HG02798 (cell line): ENCODE measurements at regions not wholly inside any gene's neighbourhood (a gene's known extent, or its start where the extent isn't known, plus 50 kb on each side); places are given as distances from the start of the nearest gene placed in this dataset.

Experiments used
- ATAC-seq: cut with Tn5 transposase; IDR thresholded peaks from one replicate; pipeline ENCODE4 v1.9.1; 2021; ENCODE audit warnings: mild to moderate bottlenecking; ENCODE audit not compliant: unreplicated experiment, poor library complexity

- ATAC-seq: no peak
Measured at GRCh38 chr17:72297326-72298115, 176.7 kb downstream of the SOX9 start.

- no peak for ATAC-seq
Measured at GRCh38 chr17:72299100-72299499, 178.3 kb downstream of the SOX9 start.

- no peak for ATAC-seq
Measured at GRCh38 chr17:72299592-72299991, 178.8 kb downstream of the SOX9 start.

GRCh38 chr17:72301887-72302286 is 181.1 kb downstream of the SOX9 start:
- no peak for ATAC-seq

GRCh38 chr17:72302735-72303134 is 181.9 kb downstream of the SOX9 start:
- no peak for ATAC-seq

- no peak for ATAC-seq
Measured at GRCh38 chr17:72303787-72304733, 183.2 kb downstream of the SOX9 start.

- ATAC-seq: no peak
Measured at GRCh38 chr17:72304859-72305258, 184.0 kb downstream of the SOX9 start.

GRCh38 chr17:72305472-72305871 is 184.7 kb downstream of the SOX9 start:
- no peak for ATAC-seq

GRCh38 chr17:72306037-72306436 is 185.2 kb downstream of the SOX9 start:
- ATAC-seq: no peak

- ATAC-seq: no peak
Measured at GRCh38 chr17:72307836-72308235, 187.0 kb downstream of the SOX9 start.

GRCh38 chr17:72308744-72309385 is 188.0 kb downstream of the SOX9 start:
- ATAC-seq: no peak

- ATAC-seq: no peak
Measured at GRCh38 chr17:72311004-72311403, 190.2 kb downstream of the SOX9 start.

- ATAC-seq: no peak
Measured at GRCh38 chr17:72315122-72315913, 194.5 kb downstream of the SOX9 start.

GRCh38 chr17:72318131-72318530 is 197.3 kb downstream of the SOX9 start:
- ATAC-seq: no peak

- ATAC-seq: no peak
Measured at GRCh38 chr17:72321896-72322295, 201.1 kb downstream of the SOX9 start.

- ATAC-seq: peak; percentile 73
Measured at GRCh38 chr17:72332367-72332766, 211.5 kb downstream of the SOX9 start.

- no peak for ATAC-seq
Measured at GRCh38 chr17:72333570-72333969, 212.8 kb downstream of the SOX9 start.

GRCh38 chr17:72334205-72334604 is 213.4 kb downstream of the SOX9 start:
- ATAC-seq: no peak

- ATAC-seq: no peak
Measured at GRCh38 chr17:72336026-72336803, 215.4 kb downstream of the SOX9 start.

GRCh38 chr17:72336804-72337070 is 215.9 kb downstream of the SOX9 start:
- ATAC-seq: no peak
